Left ventricle myocardium superior (tissue), 1 donor: ENCODE measurements at regions not wholly inside any gene's neighbourhood (a gene's known extent, or its start where the extent isn't known, plus 50 kb on each side); places are given as distances from the start of the nearest gene placed in this dataset.
"Not testable (repeated sequence)": the region's sequence is repeated elsewhere in the genome, so short reads cannot be mapped to it uniquely, and the experiment has no call there.

Experiments used
- ATAC-seq: fragments of 200-7000 bp; cut with Tn5 transposase; one replicate; pipeline ENCODE4 v1.9.1; 2020; ENCODE audit warnings: mild to moderate bottlenecking, moderate library complexity
- DNase-seq: peaks from one replicate; pipeline ENCODE4 v3.0.0-alpha.2; 2020
- intact Hi-C: fragments of 100-400 bp; cut with micrococcal nuclease; formaldehyde crosslinking; loops from one replicate; pipeline ENCODE4 v1.11.0; 2022
- donor health status: DM: no; HTN: yes; CAD: no; lungs with severe emphysema.

GRCh38 chr10:84951616-84952015 is 623.2 kb downstream of the CCSER2 start:
- intact Hi-C loops, result no loop called here
- ATAC-seq, result no peak

DNA sequence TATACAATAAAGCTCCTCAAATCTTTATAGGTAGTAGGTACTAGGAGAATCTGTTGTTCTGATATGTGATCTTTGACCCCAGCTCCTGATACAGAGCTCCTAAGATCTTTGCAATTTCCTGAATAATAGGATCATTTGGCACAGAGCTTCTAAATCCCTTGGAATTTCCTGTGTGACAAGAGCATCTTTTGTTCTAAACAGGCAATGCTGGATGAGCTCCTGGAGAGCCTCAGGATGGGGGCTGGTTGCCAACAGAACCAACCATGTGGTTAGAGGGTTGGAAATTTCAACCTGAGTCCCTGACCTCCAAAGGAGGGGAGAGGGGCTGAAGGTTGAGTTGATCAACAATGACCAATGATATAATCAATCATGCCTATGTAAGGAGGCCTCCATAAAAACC is 629.0 kb downstream of the CCSER2 start:
- DNase-seq, result no peak
- ATAC-seq, result no peak
- intact Hi-C loops, result no loop called here

More at GRCh38 chr10:84951616-84952015, 623.2 kb downstream of the CCSER2 start:
- DNase-seq, result no peak

- no peak for DNase-seq
- intact Hi-C loops, result no loop called here
- no peak for ATAC-seq
These were observed 637.1 kb downstream of the CCSER2 start for GRCh38 chr10:84965468-84965867.

DNA sequence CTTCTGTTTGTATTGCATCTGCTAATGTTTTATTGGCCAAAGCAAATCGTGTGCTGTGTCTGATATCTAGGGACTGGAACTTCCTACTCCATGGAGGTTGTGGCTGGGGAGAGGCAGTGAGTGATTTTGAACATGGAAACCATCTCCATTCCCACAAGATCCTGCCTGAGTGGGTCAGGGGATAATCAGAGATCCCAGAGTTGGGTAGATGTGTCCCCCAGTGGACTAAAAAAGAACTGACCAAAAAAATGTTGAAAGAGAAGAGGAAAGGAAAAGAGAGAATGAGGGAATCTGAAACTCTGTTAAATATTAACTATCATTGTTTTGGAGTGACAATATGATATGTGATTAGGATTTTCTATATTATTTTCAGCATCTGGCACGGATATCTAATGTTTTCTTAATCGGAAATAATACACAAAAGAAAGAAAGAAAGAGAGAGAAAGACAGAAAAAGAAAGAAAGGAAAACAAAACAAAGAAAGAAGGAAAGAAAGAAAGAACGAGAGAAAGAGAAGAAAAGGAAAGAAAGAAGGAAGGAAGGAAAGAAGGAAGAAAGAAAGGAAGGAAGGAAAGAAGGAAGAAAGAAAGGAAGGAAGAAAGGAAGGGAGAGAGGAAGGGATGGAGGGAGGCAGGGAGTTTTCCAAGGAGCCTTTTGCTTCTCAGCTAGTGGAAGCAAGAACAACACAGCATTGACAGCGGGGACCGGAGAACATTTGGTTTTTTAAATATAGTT is 638.5 kb downstream of the CCSER2 start:
- DNase-seq (no peak), ATAC-seq (no peak)
- intact Hi-C loops, result no loop called here

- DNase-seq, ATAC-seq, intact Hi-C loops: not testable (repeated sequence)
These were observed 640.9 kb downstream of the CCSER2 start for GRCh38 chr10:84969297-84969696.

DNA sequence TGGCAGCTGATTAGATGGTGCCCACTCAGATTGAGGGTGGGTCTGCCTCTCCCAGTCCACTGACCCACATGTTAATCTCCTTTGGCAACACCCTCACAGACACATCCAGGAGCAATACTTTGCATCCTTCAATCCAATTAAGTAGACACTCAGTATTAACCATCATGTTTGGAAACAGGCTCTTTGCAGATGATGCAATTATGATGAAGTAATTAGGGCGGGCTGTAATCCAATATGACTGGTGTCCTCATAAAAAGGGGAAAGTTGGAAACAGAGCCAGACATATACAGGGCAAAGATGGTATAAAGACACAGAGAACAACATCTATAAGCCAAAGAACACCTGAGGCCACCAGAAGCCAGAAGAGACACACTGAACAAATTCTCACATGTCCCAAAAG is 658.6 kb downstream of the CCSER2 start:
- intact Hi-C loops, result no loop called here
- DNase-seq (no peak), ATAC-seq (no peak)

GRCh38 chr10:84988011-84988410 is 659.6 kb downstream of the CCSER2 start:
- ATAC-seq (no peak), DNase-seq (no peak)
- intact Hi-C loops, result no loop called here

DNA sequence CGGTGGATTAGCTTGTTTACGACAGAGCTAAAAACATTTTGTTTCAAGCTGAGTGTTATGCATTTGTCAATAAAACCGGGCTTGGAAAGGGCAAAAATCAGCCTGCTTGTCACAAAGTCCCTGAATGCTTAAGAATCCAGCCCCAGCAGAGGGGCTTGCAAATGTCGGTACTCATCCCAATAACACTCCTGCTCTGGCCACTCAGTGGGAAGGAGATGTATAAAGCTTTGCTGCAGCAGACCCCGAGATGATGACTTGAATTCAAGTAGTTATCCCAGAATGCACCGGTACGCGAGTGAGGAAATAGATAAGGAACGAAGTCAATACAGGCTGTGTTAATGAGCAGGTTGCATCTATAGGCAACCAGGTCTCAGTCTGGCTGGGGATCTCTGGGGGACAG is 662.3 kb downstream of the CCSER2 start:
- intact Hi-C loops, result no loop called here
- DNase-seq (no peak), ATAC-seq (no peak)

DNA sequence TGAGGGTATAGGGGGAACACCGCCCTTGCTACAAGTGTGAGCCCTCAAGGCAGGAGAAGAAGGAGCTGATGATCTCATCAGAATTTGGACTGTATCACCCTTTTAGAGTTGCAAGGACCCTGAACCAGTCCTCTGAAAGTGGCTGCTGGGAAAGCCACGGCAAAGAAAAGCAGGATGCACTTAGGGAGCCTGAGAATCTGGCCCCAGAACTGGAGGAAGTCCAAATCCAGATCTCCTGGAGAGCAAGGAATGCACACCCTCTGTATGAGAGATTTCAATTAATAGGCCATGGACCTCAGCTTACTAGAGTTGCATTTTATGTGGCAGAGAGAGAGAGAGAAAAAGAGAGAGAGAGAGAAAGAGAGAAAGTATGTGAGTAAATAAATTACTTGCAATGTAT is 662.9 kb downstream of the CCSER2 start:
- ATAC-seq (no peak), DNase-seq (no peak)
- intact Hi-C loops, result no loop called here

- no peak for ATAC-seq
- intact Hi-C loops, result no loop called here
- no peak for DNase-seq
These were observed 665.1 kb downstream of the CCSER2 start for GRCh38 chr10:84993251-84994035.

- ATAC-seq, result no peak
- no peak for DNase-seq
- intact Hi-C loops, result no loop called here
These were observed 666.3 kb downstream of the CCSER2 start for GRCh38 chr10:84994722-84995121.

- intact Hi-C loops, result no loop called here
- no peak for ATAC-seq
- no peak for DNase-seq
These were observed 668.2 kb downstream of the CCSER2 start for GRCh38 chr10:84996580-84996979.

GRCh38 chr10:84997870-84998269 is 669.5 kb downstream of the CCSER2 start:
- ATAC-seq (no peak), DNase-seq (no peak)
- intact Hi-C loops, result no loop called here

- ATAC-seq, result no peak
- intact Hi-C loops, result no loop called here
- DNase-seq, result no peak
These were observed 671.5 kb downstream of the CCSER2 start for GRCh38 chr10:84999929-85000328.

GRCh38 chr10:85003083-85003482 is 674.7 kb downstream of the CCSER2 start:
- DNase-seq (no peak), ATAC-seq (no peak)
- intact Hi-C loops, result no loop called here

GRCh38 chr10:85008488-85009184 is 680.2 kb downstream of the CCSER2 start:
- intact Hi-C loops, result no loop called here
- DNase-seq, result no peak
- no peak for ATAC-seq

DNA sequence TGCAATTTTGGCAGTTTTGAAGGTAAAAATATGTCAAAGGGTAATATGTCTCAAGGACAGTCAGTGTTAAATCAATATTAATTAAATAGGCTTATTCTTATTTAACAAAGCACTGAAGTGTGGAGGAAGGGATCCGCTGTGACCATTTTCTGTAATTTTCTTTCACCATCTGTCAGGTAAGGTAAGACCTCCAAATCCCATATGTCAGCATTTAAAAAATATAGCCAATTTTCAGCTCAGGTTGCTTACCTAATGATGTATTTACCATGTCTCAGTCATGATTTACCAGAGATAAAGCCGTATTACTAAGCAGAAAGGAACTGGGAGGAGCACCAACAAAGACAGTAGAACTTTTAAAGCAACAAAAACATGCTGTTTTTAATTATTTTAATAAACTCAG is 683.9 kb downstream of the CCSER2 start:
- DNase-seq, result no peak
- ATAC-seq, result no peak
- intact Hi-C loops, result no loop called here

- DNase-seq (no peak), ATAC-seq (no peak)
- intact Hi-C loops, result no loop called here
These were observed 698.6 kb downstream of the CCSER2 start for GRCh38 chr10:85026878-85027467.

- intact Hi-C loops, result no loop called here
- ATAC-seq, result no peak
- no peak for DNase-seq
These were observed 704.6 kb downstream of the CCSER2 start for GRCh38 chr10:85032981-85033380.

- DNase-seq (no peak), ATAC-seq (no peak)
- intact Hi-C loops, result no loop called here
These were observed 708.3 kb downstream of the CCSER2 start for GRCh38 chr10:85036661-85037060.
